ENCODE measurements at regions not wholly inside any gene's neighbourhood (a gene's known extent, or its start where the extent isn't known, plus 50 kb on each side); places are given as distances from the start of the nearest gene placed in this dataset.
"Not testable (repeated sequence)": the region's sequence is repeated elsewhere in the genome, so short reads cannot be mapped to it uniquely, and the experiment has no call there.

- DNase-seq (ENCODE audit: low read depth) = not testable (repeated sequence)
These were observed 461.4 kb downstream of the ZWINT start for GRCh38 chr10:55899472-55900147.

GRCh38 chr10:55897490-55897921 lies 463.6 kb downstream of the ZWINT start:
- DNase-seq (ENCODE audit: low read depth) = no peak

GRCh38 chr10:55892276-55892675 lies 468.8 kb downstream of the ZWINT start:
- DNase-seq (ENCODE audit: low read depth) = no peak

- DNase-seq (ENCODE audit: low read depth) = no peak
These were observed 479.5 kb downstream of the ZWINT start for GRCh38 chr10:55881588-55881987.

- DNase-seq (ENCODE audit: low read depth) = no peak
These were observed 487.6 kb downstream of the ZWINT start for GRCh38 chr10:55873485-55873884.

- no peak for DNase-seq (ENCODE audit: low read depth)
These were observed 490.9 kb downstream of the ZWINT start for GRCh38 chr10:55870186-55870585.

- DNase-seq (ENCODE audit: low read depth) = no peak
These were observed 493.2 kb downstream of the ZWINT start for GRCh38 chr10:55867848-55868247.

GRCh38 chr10:55858730-55859129 lies 502.3 kb downstream of the ZWINT start:
- DNase-seq (ENCODE audit: low read depth) = no peak

- no peak for DNase-seq (ENCODE audit: low read depth)
These were observed 508.2 kb downstream of the ZWINT start for GRCh38 chr10:55852900-55853299.

- DNase-seq (ENCODE audit: low read depth) = no peak
These were observed 523.8 kb downstream of the ZWINT start for GRCh38 chr10:55837273-55837672.

- DNase-seq (ENCODE audit: low read depth) = no peak
These were observed 539.0 kb downstream of the ZWINT start for GRCh38 chr10:55822096-55822495.

- no peak for DNase-seq (ENCODE audit: low read depth)
These were observed 540.6 kb downstream of the ZWINT start for GRCh38 chr10:55820478-55820877.

- DNase-seq (ENCODE audit: low read depth) = no peak
These were observed 541.0 kb downstream of the ZWINT start for GRCh38 chr10:55820071-55820470.

- no peak for DNase-seq (ENCODE audit: low read depth)
These were observed 547.4 kb downstream of the ZWINT start for GRCh38 chr10:55813451-55814170.

GRCh38 chr10:55803055-55803454 lies 558.0 kb downstream of the ZWINT start:
- no peak for DNase-seq (ENCODE audit: low read depth)

GRCh38 chr10:55801353-55801661 lies 559.8 kb downstream of the ZWINT start:
- no peak for DNase-seq (ENCODE audit: low read depth)

GRCh38 chr10:55800602-55801352 lies 560.3 kb downstream of the ZWINT start:
- DNase-seq (ENCODE audit: low read depth) = no peak

- peak; percentile 74 for DNase-seq (ENCODE audit: low read depth)
These were observed 568.0 kb downstream of the ZWINT start for GRCh38 chr10:55793024-55793423.

GRCh38 chr10:55790276-55790675 lies 570.8 kb downstream of the ZWINT start:
- DNase-seq (ENCODE audit: low read depth) = not testable (repeated sequence)

- no peak for DNase-seq (ENCODE audit: low read depth)
These were observed 574.5 kb downstream of the ZWINT start for GRCh38 chr10:55786461-55787050.

GRCh38 chr10:55782181-55782580 lies 578.9 kb downstream of the ZWINT start:
- DNase-seq (ENCODE audit: low read depth) = no peak

- DNase-seq (ENCODE audit: low read depth) = no peak
These were observed 594.8 kb downstream of the ZWINT start for GRCh38 chr10:55766212-55766611.

- no peak for DNase-seq (ENCODE audit: low read depth)
These were observed 610.6 kb downstream of the ZWINT start for GRCh38 chr10:55750458-55750857.
